Parathyroid adenoma (tissue), 2 donors: ENCODE measurements at regions not wholly inside any gene's neighbourhood (a gene's known extent, or its start where the extent isn't known, plus 50 kb on each side); places are given as distances from the start of the nearest gene placed in this dataset.
"Not testable (repeated sequence)": the region's sequence is repeated elsewhere in the genome, so short reads cannot be mapped to it uniquely, and the experiment has no call there.

Source experiments
- H2AFZ ChIP-seq: fragments of 300-600 bp; sonication (generic); one replicate; pipeline ENCODE4 v1.7.0; 2017; ENCODE audit warnings: antibody characterized with exemption, mild to moderate bottlenecking
- H3K27ac ChIP-seq: fragments of 300-600 bp; sonication (generic); one replicate; pipeline ENCODE4 v1.7.0; 2017
- H3K27me3 ChIP-seq: fragments of 300-600 bp; sonication (generic); one replicate; pipeline ENCODE4 v1.7.0; 2017; ENCODE audit warnings: low read length; ENCODE audit not compliant: control insufficient read depth, insufficient read depth
- H3K36me3 ChIP-seq: fragments of 300-600 bp; sonication (generic); one replicate; pipeline ENCODE4 v1.7.0; 2017; ENCODE audit warnings: low read length; ENCODE audit not compliant: control insufficient read depth, insufficient read depth
- H3K4me1 ChIP-seq: fragments of 300-600 bp; sonication (generic); one replicate; pipeline ENCODE4 v1.7.0; 2017; ENCODE audit warnings: control low read depth
- H3K4me2 ChIP-seq: fragments of 300-600 bp; sonication (generic); one replicate; pipeline ENCODE4 v1.7.0; 2017; ENCODE audit warnings: low read length
- H3K4me3 ChIP-seq: fragments of 300-600 bp; sonication (generic); one replicate; pipeline ENCODE4 v1.7.0; 2017; ENCODE audit warnings: low read depth, low read length
- H3K79me2 ChIP-seq: fragments of 300-600 bp; sonication (generic); one replicate; pipeline ENCODE4 v1.7.0; 2017; ENCODE audit warnings: control low read depth
- H3K9ac ChIP-seq: fragments of 300-600 bp; sonication (generic); one replicate; pipeline ENCODE4 v1.7.0; 2017; ENCODE audit warnings: mild to moderate bottlenecking
- H3K9me3 ChIP-seq: fragments of 300-600 bp; sonication (generic); one replicate; pipeline ENCODE4 v1.7.0; 2017; ENCODE audit warnings: low read length; ENCODE audit not compliant: control insufficient read depth
- CTCF ChIP-seq: fragments of 300-600 bp; sonication (generic); IDR thresholded peaks from one replicate; pipeline ENCODE4 v1.7.0; 2017; ENCODE audit warnings: antibody characterized with exemption, mild to moderate bottlenecking
- donor health status: primary hyperparathyroidism.

- Histone ChIP-seq H3K9ac (no peak overlapping the region), H2AFZ (no peak overlapping the region), H3K9me3 (no peaks in the 10 kb centered on the region), H3K4me1 (no peaks in the 10 kb centered on the region), H3K36me3 (no peaks in the 10 kb centered on the region), H3K4me2 (no peak overlapping the region), H3K27me3 (no peaks in the 10 kb centered on the region), H3K27ac (no peak overlapping the region), H3K79me2 (no peaks in the 10 kb centered on the region), H3K4me3 (no peak overlapping the region)
- no peak for TF ChIP-seq CTCF
Measured at GRCh38 chr12:127046467-127046866, 1220.5 kb upstream of the TMEM132C start.

GRCh38 chr12:127048057-127048456 is 1218.9 kb upstream of the TMEM132C start:
- no peak overlapping the region for H3K9ac ChIP-seq
- H3K9me3 ChIP-seq, result no peaks in the 10 kb centered on the region
- H3K4me3 ChIP-seq, result no peak overlapping the region
- no peak for TF ChIP-seq CTCF
- H3K4me2 ChIP-seq, result no peak overlapping the region
- H3K27me3 ChIP-seq, result no peaks in the 10 kb centered on the region
- H2AFZ ChIP-seq, result no peak overlapping the region
- H3K36me3 ChIP-seq, result no peaks in the 10 kb centered on the region
- no peak overlapping the region for H3K27ac ChIP-seq
- H3K4me1 ChIP-seq, result no peaks in the 10 kb centered on the region
- no peaks in the 10 kb centered on the region for H3K79me2 ChIP-seq

- H3K27me3 ChIP-seq, H3K4me2 ChIP-seq, H3K4me3 ChIP-seq, H3K79me2 ChIP-seq, H3K9ac ChIP-seq, H3K36me3 ChIP-seq, H3K9me3 ChIP-seq, H2AFZ ChIP-seq, H3K27ac ChIP-seq, H3K4me1 ChIP-seq: not testable (repeated sequence)
Measured at GRCh38 chr12:127048525-127048924, 1218.4 kb upstream of the TMEM132C start.

DNA sequence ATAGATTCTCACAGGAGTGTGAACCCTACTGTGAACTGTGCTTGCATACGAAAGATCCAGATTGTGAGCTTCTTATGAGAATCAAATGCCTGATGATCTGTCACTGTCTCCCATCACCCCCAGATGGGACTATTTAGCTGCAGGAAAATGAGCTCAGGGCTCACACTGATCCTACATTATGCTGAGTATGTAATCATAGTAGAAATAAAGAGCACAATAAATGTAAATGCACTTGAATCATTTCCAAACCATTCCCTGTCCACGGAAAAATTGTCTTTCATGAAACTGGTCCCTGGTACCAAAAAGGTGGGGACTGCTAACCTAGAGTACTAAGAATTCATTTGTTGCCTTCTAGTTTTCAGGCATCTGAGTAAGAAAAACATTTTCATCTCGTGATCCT is 1215.8 kb upstream of the TMEM132C start:
- Histone ChIP-seq H3K9ac (no peak overlapping the region), H3K79me2 (no peaks in the 10 kb centered on the region), H3K4me2 (no peak overlapping the region), H3K4me1 (no peaks in the 10 kb centered on the region), H3K9me3 (no peaks in the 10 kb centered on the region), H3K27ac (no peak overlapping the region), H3K36me3 (no peaks in the 10 kb centered on the region), H3K27me3 (no peaks in the 10 kb centered on the region), H3K4me3 (no peak overlapping the region), H2AFZ (no peak overlapping the region)
- no peak for TF ChIP-seq CTCF

DNA sequence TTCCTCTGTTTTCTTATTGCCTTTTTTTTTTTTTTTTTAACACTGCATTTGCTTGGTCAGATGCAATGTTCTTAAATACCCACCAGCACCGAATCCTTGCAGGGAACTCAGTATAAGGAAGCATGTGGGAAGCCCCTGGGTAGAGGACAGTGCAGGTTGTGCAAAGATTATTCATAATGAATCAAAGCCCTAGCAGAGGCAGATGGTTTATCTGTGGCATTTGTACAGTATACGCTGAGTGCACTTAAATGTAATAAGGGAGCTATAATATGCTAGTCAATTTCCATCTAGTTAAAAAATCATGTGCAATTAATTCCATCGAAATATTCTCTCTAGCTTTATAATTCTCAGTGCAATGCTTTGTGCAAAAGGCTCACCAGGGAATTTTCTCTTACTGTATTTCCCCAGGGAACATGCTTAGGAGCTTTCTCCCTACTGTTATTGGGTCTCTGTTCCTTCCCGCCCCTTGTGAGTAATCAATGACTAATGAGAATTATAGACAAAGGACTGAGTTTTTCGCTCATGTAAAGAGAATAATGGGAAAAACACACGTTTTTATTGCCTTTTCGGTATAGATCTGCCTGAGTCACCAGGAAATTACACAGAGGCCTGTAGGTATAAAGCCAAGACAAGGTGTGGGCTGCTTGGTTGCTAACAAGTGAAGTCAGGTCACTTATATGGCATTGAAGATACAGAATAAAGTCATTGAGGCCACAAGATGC is 1214.3 kb upstream of the TMEM132C start:
- Histone ChIP-seq H2AFZ (no peak overlapping the region), H3K9me3 (no peaks in the 10 kb centered on the region), H3K27me3 (no peaks in the 10 kb centered on the region), H3K36me3 (no peaks in the 10 kb centered on the region), H3K9ac (no peak overlapping the region), H3K4me1 (no peaks in the 10 kb centered on the region), H3K4me2 (no peak overlapping the region), H3K27ac (no peak overlapping the region), H3K4me3 (no peak overlapping the region), H3K79me2 (no peaks in the 10 kb centered on the region)
- TF ChIP-seq CTCF, result no peak
